Pancreas (tissue), 10 donors: ENCODE measurements at regions not wholly inside any gene's neighbourhood (a gene's known extent, or its start where the extent isn't known, plus 50 kb on each side); places are given as distances from the start of the nearest gene placed in this dataset.
A peak's percentile ranks its signal among the peaks of the same experiment; 100 is the strongest.

Source experiments
- ATAC-seq, 4 donors: fragments of 200-7000 bp; cut with Tn5 transposase; one replicate each; pipeline versions ENCODE4 v1.8.0 to v1.9.1; 2020; ENCODE audit warnings: mild to moderate bottlenecking in 4 of 4, moderate library complexity in 4 of 4
- DNase-seq, 6 donors: peaks; one replicate each; pipeline ENCODE4 v3.0.0-alpha.2; 2020
- FAIRE-seq: peaks from 2 replicates; lab custom pipeline; 2012; peaks lifted over from hg19 to GRCh38; lab: Jason Lieb, UNC
- H3K27ac ChIP-seq, 4 donors: fragments of 200-600 bp; sonication (generic); 1 replicate in 3 of 4; 2 replicates in 1 of 4; pipeline versions ENCODE4 v1.5.0 to v1.8.0; 2020
- H3K27me3 ChIP-seq, 4 donors: fragments of 200-600 bp; one replicate each; pipeline ENCODE4 v1.8.0; 2021
- H3K36me3 ChIP-seq, 3 donors: fragments of 200-600 bp; sonication (generic) in 1 of 3; one replicate each; pipeline versions ENCODE4 v1.5.0 to v1.8.0; 2020 to 2021
- H3K4me1 ChIP-seq, 3 donors: fragments of 200-600 bp; one replicate each; pipeline ENCODE4 v1.8.0; 2021
- H3K4me3 ChIP-seq, 4 donors: fragments of 200-600 bp; sonication (generic) in 2 of 4; one replicate each; pipeline versions ENCODE4 v1.5.0 to v1.8.0; 2020 to 2021
- H3K9me3 ChIP-seq, 4 donors: fragments of 200-600 bp; one replicate each; pipeline ENCODE4 v1.8.0; 2021
- whole genome bisulfite sequencing, 2 donors: extraction: QIAGEN DNeasy Blood & Tissue Kit; methylation state at CpG; one replicate each; pipeline ENCODE4 v1.1.7; 2013; 5-methylcytosine and 5-hydroxymethylcytosine counted together
- intact Hi-C, 3 donors: fragments of 100-400 bp; cut with DNase I; formaldehyde crosslinking; loops; one replicate each; pipeline versions ENCODE4 v1.11.1 to v1.14.2; 2022
- TF ChIP-seq, protein P1 (sequence below), 4 donors: fragments of 200-600 bp; sonication (generic) in 3 of 4; IDR thresholded peaks; one replicate each; pipeline versions ENCODE4 v1.5.0 to v1.8.0; 2021; ENCODE audit warnings: antibody characterized with exemption in 4 of 4
- donor health status: healthy with polysubstance abuse.
- donor health status: DM: no; HTN: no; CAD: no; lungs with moderate emphysema.
- donor health status: DM: no; HTN: no; CAD: no.
- donor health status: control.
- donor health status: control.
- donor health status: Bipolar disorder and iron deficiency.
- donor health status: DM: yes; HTN: yes; CAD: no.
- donor health status: DM: no; HTN: no; CAD: no.
- donor health status: DM: no; HTN: no; CAD: no.
- donor health status: DM: yes; HTN: yes; CAD: no.

DNA sequence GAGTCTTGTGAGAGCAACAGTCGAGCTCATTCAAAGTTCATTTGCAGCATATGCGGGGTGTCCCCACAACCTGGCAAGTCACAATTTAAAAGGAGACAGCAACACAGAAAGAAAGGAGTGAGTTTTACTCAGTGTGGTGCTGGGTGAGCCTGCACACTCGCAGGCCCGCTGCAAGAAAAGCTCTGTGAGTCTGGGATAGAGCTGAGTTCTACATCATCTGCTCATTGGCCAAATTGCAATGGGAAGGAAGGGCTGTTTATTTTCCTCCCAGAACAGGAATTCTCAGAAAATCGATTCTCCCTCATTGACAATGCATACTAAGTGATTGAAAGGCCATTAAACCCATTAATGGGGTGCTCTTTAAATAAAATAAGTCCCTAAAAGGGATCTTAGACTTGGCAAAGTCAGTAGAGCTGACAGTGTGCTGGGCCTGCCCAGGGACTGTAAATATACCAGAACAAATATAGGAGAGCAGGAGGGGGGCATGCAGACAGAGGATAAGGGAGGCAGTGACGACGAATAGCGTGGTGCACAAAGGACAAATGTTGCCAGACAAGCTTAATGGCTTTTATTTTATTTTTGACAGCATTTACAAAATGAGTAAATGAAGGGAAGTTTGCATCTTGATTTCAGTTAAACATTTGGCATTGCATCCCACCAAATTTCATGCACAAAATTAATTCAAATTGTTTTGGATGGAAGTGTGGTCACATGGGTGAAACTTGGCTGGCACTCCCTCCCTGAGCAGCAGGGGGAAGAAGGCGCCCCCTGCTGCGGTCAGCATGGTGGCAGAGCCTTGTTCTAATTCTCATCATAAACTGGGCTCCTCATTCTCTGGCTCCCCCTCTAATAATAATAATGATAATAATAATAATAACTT is 215.7 kb downstream of the SNX10 start:
- no peak for DNase-seq
- ATAC-seq: peak; percentile 28 to 83 (median 58)
- FAIRE-seq: no peak
- Histone ChIP-seq H3K27me3 (no peaks in the 10 kb centered on the region), H3K4me1 (peaks cover 0 to 7% (median 4%) of the 10 kb centered on the region in 3 donors), H3K4me3 (no peak overlapping the region), H3K27ac (no peak overlapping the region), H3K36me3 (no peaks in the 10 kb centered on the region), H3K9me3 (no peaks in the 10 kb centered on the region)
- TF ChIP-seq, protein P1, sequence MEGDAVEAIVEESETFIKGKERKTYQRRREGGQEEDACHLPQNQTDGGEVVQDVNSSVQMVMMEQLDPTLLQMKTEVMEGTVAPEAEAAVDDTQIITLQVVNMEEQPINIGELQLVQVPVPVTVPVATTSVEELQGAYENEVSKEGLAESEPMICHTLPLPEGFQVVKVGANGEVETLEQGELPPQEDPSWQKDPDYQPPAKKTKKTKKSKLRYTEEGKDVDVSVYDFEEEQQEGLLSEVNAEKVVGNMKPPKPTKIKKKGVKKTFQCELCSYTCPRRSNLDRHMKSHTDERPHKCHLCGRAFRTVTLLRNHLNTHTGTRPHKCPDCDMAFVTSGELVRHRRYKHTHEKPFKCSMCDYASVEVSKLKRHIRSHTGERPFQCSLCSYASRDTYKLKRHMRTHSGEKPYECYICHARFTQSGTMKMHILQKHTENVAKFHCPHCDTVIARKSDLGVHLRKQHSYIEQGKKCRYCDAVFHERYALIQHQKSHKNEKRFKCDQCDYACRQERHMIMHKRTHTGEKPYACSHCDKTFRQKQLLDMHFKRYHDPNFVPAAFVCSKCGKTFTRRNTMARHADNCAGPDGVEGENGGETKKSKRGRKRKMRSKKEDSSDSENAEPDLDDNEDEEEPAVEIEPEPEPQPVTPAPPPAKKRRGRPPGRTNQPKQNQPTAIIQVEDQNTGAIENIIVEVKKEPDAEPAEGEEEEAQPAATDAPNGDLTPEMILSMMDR (IDR thresholded peaks at IDR 0.05): no peak
- WGBS, 2 donors: 47 to 52% methylated on average over 10 of the region's 10 CpGs
- intact Hi-C loops: no loop called here

DNA sequence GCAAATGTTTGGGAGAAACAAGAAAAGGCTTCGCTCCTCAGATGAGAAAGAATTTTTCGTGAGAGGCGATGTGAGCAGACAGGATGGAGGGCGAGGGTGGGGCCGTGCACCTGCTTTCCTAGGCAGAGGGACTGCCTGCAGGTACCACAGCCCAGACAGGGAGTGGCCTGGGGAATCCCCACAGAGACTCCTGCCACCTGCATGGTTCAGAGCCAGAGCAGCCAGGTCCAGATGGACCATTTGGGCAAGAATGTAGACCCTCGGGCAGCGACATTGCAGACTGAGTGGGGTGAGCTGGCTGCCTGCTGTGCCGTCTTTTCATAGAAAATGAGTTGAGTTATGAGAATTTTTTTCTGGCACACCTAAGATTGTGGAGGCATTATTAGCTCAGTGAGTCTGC is 216.8 kb downstream of the SNX10 start:
- peak in 3 of 4 donors; percentile 51 to 79 (median 59) for ATAC-seq
- FAIRE-seq: no peak

DNA sequence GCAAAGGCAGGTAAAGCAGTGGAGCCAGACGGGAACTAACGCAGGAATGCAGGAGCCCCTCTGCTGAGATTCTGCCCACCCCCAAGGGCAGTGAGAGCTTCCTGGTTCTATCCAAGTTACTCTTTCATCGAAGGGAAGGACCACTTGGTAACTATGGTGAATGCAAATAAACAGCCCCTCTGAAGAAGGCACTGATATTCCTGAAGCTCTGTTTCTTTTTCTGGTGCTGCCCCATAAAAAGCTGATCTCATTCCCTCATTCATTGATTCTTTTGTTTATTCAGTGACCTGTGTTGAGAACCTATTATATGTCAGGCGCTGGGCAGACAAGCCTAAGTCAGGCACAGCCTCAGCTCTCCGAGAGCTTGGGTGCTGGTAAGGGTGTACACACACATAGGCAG is 217.3 kb downstream of the SNX10 start:
- Histone ChIP-seq H3K27ac (peak overlapping the region in 2 of 4 donors; percentile 48 to 50), H3K4me1 (peaks cover 0 to 7% (median 4%) of the 10 kb centered on the region in 3 donors), H3K36me3 (no peaks in the 10 kb centered on the region), H3K4me3 (no peak overlapping the region), H3K9me3 (no peaks in the 10 kb centered on the region), H3K27me3 (no peaks in the 10 kb centered on the region)
- intact Hi-C loops: no loop called here
- 60 to 65% methylated on average over 5 of the region's 5 CpGs for WGBS, 2 donors
- DNase-seq (no peak), FAIRE-seq (no peak), ATAC-seq (peak in 3 of 4 donors; percentile 67 to 81 (median 67))
- TF ChIP-seq, protein P1 (IDR thresholded peaks at IDR 0.05): no peak

More for the DNA sequence above, 216.8 kb downstream of the SNX10 start:
- intact Hi-C loops: no loop called here
- Histone ChIP-seq H3K27ac (peak overlapping the region in 2 of 4 donors; percentile 48 to 50), H3K36me3 (no peaks in the 10 kb centered on the region), H3K4me3 (no peak overlapping the region), H3K27me3 (no peaks in the 10 kb centered on the region), H3K9me3 (no peaks in the 10 kb centered on the region), H3K4me1 (peaks cover 0 to 7% (median 4%) of the 10 kb centered on the region in 3 donors)
- DNase-seq: no peak
- WGBS, 2 donors: 67 to 76% methylated on average over 8 of the region's 8 CpGs
- TF ChIP-seq, protein P1 (IDR thresholded peaks at IDR 0.05): no peak

DNA sequence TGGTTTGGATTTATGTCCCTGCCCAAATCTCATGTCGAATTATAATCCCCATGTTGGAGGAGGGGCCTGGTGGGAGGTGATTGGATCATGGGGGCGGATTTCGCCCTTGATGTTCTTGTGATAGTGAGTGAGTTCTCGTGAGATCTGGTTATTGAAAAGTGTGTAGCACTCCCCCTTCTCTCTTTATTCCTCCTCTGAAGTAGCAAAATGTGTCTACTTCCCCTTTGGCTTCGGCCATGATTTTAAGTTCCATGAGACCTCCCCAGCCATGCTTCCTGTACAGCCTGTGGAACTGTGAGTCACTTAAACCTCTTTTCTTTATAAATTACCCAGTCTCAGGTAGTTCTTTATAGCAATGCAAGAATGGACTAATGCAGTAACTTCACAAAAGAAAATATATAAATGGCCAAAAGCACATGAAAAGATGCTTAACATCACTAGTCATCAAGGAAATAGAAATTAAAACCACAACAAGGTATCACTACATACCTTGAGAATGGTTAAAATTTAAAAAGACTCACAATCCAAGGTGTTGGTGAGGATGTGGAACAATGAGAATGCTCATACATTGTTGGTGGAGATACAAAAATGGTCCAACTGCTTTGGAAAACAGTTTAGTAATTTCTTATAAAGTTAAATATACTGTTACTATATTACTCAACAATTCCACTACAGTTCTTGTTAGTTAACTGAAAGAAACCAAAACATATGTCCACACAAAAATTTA is 218.7 kb downstream of the SNX10 start:
- Histone ChIP-seq H3K9me3 (no peaks in the 10 kb centered on the region), H3K36me3 (no peaks in the 10 kb centered on the region), H3K27me3 (no peaks in the 10 kb centered on the region), H3K27ac (no peak overlapping the region), H3K4me1 (peaks cover 9 to 18% (median 17%) of the 10 kb centered on the region in 3 donors), H3K4me3 (no peak overlapping the region)
- 91 to 93% methylated on average over 5 of the region's 5 CpGs for WGBS, 2 donors
- no peak for ATAC-seq
- intact Hi-C loops: no loop called here
- TF ChIP-seq, protein P1 (IDR thresholded peaks at IDR 0.05): no peak
- no peak for DNase-seq
- FAIRE-seq: no peak
